Posterior cingulate gyrus (tissue), 11 donors: ENCODE measurements at regions not wholly inside any gene's neighbourhood (a gene's known extent, or its start where the extent isn't known, plus 50 kb on each side); places are given as distances from the start of the nearest gene placed in this dataset.

Experiments used
- DNase-seq, 10 donors: peaks; one replicate each; pipeline versions ENCODE4 v3.0.0 to v3.0.0-alpha.2; 2020 to 2021; ENCODE audit warnings: mixed read lengths in 3 of 10
- intact Hi-C: fragments of 100-400 bp; cut with DNase I; formaldehyde crosslinking; loops from one replicate; pipeline ENCODE4 v1.15.1; 2023

DNA sequence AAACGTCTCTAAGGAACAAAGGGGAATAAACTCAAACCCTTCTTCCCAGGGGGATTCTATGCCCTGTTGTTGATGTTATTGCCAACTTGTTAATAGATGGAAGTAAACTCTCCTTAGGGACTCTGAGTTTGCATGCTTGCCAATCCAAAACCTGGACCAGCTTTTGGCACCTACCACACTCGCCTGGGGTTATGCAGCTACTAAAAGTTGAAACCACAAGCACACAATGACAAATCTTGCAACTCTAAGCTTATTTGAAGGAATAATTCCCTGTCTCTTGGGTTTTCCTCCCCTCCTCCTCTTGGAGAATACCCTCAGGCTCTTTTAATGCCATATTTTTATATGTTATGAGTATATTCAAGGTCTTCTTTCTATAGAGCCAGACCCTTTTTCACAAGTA is 484.1 kb downstream of the FBXO15 start:
- intact Hi-C loops, result no loop called here
- DNase-seq, result no peak

DNA sequence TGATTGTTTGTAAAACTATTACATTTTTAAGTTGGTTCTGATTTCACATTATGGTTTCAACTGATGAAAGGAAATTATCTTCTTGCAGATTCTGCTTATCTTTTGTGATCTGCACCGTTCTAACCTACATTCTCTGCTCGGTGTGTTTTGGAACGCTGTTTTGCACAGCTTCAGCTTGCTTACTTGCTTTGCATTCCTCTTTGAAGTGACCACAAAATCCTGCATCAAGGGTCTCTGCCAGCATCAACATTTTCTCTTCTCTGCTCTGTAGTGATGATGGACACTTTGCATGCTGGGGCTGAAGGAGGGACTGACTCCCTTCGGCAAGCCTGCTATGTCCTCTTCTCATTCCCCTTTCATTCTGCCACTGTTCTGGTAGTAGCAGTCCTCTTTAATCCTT is 485.2 kb downstream of the FBXO15 start:
- intact Hi-C loops, result no loop called here
- DNase-seq, result no peak

DNA sequence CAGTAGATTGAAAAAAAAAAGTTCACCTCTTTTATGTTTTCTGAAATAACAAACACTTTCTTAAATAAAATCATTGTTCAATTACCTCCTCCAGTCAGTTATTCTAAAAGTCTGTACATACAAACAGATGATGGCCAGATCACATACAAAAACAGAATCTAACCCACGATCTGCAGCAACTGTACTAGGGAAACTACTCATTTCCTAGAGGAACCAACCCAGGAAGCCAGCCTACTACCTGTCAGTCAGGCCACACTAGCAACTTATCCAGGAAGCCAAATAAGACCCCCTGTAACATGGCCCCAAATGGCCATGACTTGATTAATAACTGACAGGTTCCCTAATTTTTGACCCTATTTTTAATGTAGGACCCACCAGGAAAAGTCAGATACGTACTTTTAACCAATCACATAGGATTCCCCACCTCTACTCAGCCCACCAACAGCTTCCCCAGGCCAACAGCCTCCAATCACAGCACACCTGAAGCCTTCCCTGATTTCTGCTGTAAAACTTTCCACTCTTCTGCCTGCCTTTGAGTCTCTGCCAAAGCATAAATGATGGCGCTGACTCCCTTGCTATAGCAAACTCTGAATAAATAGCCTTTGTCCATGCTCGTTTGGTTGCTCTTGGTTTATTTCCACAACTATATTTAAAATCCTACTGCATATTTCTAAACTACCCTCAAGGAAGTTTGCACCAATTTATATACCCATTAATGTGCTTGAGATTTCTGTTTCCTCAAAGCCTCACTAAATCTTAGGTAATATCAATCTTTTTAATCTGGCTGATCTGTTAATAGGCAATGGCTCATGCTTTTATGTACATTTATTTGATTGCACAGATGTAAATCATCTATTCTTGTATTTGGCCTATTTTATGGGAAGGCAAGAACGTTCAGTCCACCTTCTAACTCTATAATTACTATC is 486.4 kb downstream of the FBXO15 start:
- intact Hi-C loops, result no loop called here
- no peak for DNase-seq

DNA sequence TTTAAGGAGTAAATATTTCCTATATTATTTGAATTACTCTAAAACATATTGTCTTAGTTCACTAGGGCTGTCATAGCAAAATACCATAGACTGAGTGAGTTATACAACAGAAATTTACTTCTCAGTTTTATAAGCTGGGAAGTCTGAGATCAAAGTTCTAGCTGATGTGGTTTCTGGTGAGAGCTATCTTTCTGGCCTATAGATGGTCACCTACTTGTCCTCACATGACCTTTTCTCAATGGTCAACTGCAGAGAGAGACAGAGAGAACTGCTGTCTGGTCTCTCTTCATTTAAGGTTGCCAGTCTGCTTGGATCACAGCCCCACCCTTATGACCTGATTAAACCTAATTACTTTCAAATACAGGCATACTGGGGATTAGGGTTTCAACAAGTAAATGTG is 490.9 kb downstream of the FBXO15 start:
- intact Hi-C loops, result no loop called here
- no peak for DNase-seq

DNA sequence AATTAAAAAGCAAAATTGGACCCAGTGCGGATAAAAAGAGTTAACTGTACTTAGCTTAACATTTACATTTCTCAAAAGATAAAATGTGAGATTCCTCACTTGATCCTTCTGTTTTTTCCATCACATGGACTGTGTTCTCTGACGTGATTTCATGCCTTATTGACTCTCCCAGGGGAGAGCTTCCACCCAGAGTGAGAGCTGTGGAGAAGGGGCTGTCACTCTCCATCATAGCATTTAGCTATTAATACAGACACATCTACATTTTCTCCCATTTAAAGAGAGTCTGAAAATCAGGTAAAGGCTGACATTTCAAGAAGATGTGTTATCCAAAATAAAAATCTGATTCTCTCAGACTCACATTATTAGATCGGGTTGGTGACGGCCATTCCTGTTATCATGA is 493.8 kb downstream of the FBXO15 start:
- intact Hi-C loops, result no loop called here

DNA sequence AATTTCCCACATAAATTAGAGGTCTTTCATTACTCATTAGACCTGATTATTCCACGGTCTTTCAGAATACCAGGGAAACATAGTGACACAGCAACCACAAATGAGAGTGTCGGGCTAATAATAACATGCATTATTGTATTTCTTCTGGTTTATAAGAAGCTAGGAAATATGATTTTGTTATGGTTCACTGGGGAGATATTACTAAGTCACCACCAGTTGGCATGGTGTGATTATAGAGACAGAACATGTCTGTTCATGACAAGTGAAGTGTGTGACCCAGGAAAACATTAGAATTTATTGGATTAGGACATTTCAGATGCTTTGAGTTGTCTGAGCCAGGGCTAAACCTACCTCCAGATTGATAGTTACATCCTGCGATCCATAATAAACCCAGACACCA is 494.4 kb downstream of the FBXO15 start:
- intact Hi-C loops, result no loop called here

More for the DNA sequence above, 493.8 kb downstream of the FBXO15 start:
- DNase-seq, result no peak

DNA sequence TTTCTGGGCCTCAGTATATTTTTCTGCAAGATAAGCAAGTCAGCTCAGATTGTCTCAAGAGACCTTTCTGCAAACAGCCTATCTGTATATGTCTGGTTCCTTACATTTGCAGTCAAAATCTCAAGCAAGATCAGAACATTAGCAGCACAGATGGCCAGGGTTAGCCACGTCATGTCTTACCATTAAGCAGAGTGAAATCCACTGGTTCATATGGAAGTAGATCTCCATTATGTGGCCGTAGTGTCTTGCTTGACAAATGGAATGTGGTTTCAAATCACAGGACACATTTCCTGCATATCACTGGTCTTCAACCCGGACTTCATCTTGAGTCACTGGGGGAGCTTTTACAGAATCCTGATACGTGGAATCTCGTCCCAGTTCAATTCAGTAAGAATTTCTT is 500.2 kb downstream of the FBXO15 start:
- no peak for DNase-seq
- intact Hi-C loops, result no loop called here

More for the DNA sequence above, 494.4 kb downstream of the FBXO15 start:
- DNase-seq, result no peak

DNA sequence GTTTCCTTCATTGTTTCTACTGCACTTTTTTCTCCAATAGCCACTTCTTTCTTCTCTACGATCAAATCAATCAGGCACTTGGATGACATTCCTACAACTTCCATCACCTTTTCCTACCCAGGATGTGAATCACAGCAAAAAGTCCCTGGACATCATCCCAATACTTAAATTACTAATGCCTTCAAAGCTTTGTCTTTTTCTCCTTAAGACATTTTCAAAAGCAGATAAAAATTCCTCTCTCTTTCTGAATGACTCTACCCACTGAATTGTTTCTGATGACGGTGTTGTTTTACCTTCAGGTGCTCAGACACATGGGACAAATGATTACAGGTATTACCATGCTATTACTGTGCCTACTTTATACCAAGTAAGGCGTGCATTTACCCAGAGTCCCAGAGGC is 500.9 kb downstream of the FBXO15 start:
- no peak for DNase-seq
- intact Hi-C loops, result no loop called here

DNA sequence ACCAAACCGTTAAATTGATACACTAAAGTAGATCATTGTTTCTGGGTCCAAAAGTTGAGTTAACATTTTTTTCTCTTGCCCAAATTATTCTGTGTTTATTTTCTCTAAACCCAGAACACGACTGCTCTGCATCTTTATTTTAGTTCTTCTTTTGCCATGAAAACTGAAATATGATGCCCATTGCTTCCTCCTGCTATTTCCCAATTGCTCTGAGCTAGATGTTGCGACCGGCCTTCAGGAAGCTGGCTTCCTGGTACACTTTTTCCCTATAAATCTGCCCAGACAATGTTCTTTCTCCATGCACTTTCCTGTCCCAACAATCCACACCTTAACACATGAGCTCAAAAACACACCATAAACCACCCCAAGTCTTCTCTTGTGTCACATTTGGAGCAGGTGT is 501.4 kb downstream of the FBXO15 start:
- no peak for DNase-seq
- intact Hi-C loops, result no loop called here

DNA sequence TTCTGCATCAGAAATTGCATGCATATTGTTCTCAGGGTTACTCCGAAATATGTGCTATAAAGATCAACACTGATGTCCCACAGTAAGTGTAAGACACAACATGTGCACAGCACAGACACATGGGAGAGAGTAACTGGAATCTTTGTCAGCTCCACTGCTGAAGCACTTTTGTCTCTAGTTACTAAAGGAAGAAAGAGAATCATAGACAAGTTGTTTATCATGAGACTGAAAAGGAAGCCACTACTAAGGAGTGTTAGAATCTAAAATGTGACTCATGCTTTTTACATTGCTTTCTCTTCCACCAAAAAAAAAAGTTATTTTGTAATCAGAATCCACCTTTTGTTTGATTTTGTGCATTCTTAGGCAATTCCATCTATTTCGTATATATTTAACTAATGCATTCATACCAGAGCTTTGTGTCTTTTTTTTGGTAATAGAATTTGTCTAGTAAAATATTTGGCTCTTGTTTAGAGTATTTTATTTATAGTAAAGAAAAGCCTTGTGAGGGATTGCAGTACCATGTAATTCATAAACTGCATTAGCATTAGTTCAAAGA is 502.4 kb downstream of the FBXO15 start:
- intact Hi-C loops, result no loop called here
- no peak for DNase-seq

DNA sequence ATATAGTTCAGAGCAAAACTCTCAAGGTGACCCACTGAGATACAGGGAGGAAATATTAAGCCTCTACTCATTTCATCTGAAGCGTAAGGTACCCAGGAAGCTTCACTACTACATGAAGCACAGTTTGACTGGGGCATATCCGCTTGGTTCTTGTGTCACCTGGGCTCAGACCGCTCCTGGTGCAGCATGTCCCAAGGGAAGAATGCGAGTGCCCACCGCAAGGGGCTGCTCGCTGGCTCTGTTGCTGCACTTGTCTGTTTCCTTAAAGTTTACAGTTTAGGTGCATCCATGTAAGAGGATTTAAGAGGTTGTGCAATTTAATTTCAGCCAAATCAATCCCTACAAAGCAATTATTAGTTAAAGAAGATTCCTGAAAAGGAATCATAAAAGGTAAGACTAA is 507.8 kb downstream of the FBXO15 start:
- DNase-seq, result no peak
- intact Hi-C loops, result no loop called here

DNA sequence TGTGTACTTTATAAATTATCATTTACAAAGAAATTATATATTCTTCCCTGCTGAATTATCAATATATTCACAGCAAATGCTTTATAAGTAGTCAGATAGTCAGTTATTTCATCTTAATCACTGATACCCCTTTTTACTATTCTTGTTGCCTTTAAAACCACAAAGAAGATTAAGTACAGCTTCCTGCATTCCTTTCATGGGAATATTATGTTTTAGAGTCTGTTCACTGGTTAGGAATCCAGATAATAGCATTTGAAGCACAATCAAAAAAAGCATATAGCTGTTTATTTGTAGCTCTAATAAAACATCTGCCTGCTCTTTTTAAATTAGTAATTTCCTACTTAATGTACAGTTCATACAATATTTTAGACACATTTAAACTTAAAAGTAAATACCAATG is 508.9 kb downstream of the FBXO15 start:
- intact Hi-C loops, result no loop called here
- DNase-seq, result no peak

DNA sequence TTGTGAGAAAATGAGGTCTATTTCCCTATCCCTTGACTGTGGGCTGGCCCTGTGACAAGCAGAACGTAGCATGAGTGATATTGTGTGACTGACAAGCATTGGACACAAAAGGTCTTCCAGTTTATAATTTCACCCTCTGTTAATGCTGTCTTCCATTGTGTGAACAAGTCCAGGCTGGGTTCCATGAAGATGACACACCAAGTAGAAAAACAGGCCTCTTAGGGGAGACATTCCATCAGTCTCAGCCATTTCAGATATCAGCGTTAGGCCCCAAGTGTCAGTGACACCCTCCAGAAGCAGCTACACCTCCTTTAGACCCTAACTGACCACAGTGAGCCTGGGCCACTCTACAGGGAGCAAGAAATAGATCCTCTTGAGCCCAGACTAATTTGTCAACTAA is 511.3 kb downstream of the FBXO15 start:
- intact Hi-C loops, result no loop called here
- no peak for DNase-seq

DNA sequence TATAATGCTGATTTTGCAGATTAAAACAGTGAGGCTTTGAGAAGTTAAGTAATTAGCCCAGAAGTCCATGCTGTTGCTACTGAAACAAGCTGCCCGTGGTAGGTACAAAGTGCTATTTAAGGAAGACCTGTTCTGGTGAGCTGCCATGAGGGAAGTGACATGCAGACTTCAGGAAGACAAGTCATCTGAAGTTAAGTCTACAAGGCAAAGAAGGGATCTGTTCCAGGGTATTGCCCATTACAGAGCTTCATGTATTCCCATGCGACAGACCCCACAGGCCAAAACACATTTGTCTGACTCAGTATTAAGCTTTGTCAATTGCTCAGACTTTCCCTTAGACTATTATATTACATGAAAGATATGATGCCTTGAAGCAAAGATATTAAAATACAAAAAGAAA is 520.8 kb downstream of the FBXO15 start:
- no peak for DNase-seq
- intact Hi-C loops, result no loop called here

DNA sequence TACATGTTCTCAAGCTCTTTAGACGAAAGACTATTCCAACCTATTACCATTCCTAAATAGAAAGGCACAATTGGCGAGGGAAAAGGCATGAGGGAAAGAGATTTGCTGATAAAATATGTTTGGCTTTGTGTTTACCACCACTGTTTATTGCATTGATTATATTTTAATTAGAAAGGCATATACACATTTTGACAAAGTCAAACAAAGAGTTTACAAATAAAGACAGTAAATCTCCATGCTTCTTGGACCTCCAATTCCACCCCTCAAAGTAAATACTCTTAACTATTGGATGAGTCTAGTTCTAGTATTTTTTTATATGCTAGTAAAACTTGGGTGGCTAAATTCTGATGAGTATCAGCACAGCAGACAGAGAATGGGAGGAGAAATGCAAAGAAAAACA is 521.4 kb downstream of the FBXO15 start:
- DNase-seq, result no peak
- intact Hi-C loops, result no loop called here

DNA sequence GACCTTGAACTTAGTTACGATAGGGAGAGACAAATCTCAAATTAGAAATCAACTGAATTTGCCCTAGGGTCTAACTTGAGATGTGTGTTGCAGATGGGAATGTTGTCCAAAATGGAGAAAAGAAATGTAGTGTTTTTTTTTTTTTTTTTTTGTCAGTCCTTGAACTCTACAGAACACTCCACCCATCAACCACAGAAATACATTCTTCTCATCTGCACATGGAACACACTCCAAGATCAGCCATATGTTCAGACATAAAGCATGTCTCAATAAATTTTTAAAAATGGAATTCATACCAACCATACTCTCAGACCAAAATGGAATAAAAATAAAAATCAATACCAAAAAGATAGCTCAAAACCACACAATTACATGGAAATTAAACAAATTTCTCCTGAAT is 526.5 kb downstream of the FBXO15 start:
- intact Hi-C loops, result no loop called here
- DNase-seq, result no peak

DNA sequence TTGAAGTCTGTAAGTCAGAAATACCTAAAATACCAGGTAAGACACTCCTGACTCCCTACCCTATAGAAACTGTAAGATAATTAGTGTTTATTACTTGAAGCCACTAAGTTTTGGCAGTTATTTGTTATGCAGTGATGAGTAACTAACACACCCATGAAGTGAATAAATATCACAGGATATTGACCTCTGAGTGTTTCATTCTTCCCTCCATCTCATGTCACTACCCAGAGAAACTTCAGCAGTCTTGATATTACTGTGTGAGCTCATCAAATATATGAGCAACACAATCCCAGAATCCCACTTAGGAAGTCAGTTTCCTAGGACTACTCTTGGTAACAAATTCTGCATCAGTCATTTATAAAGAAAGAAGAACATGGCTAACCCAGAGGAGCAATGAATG is 529.7 kb downstream of the FBXO15 start:
- intact Hi-C loops, result no loop called here
- no peak for DNase-seq

DNA sequence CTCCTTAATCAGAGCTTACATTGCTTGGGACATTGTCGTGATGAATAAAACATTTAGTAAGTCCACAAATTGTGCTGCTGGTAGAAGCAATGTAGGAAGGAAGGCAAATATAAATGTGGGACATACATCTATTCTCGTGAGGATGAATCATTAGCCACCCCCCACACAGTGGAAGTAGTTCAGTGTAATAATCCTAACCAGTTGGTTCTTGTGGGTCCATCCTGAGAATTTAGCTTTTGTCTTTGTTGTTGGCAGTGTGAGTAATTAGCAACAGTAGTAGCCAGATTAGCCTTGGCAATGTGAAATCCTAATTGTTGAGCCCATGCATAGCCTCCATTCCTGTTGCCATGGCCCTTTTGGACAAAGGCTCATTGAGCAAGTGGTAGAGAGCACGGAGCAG is 532.1 kb downstream of the FBXO15 start:
- intact Hi-C loops, result no loop called here
- no peak for DNase-seq

DNA sequence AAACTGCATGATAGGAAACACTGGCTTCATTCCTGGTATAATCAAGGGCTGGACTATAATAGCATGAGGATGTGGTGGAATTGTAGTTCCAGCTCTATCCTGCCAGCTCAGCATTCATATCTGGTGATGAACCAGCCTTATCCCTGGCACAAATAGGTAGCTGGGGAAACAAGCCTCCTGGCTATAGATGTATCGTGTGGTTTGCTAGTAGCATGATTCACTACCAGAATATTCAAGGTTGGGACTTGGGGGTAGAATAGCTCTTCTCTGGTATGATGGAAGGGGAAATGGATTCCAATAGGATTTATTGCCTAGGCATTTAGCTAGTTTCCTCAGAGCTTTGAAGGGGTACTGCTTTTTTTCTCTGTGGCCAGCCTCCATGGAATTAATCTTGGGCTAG is 532.8 kb downstream of the FBXO15 start:
- intact Hi-C loops, result no loop called here
- DNase-seq, result no peak

DNA sequence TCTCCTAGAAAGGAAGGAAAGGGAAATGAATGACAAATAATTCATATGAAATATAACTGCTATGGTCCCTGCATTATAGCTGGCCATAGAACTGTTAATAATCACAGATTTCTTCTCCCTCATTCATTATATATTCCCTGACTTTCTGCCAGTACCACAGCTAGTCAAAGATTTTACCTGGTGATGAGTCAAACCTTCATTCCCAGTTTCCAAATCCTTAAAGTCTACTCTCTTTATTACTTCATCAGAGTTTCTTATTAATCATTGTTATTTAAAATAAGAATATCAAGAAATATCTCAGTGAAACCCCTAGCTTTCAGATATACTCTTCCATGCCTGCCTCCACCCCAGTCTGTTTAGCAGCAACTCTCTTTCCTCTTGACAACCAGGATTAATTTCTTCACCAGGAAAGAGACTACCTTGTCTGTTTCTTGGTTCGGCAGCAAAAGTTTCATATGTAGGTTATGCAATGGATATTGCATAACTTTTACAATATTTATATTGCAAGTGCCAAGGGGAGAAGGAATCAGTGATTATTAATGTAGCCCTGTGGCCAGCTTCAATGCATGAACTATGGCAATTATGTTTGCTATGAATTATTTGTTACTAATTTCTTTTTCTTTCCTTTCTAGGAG is 533.8 kb downstream of the FBXO15 start:
- DNase-seq, result no peak
- intact Hi-C loops, result no loop called here

DNA sequence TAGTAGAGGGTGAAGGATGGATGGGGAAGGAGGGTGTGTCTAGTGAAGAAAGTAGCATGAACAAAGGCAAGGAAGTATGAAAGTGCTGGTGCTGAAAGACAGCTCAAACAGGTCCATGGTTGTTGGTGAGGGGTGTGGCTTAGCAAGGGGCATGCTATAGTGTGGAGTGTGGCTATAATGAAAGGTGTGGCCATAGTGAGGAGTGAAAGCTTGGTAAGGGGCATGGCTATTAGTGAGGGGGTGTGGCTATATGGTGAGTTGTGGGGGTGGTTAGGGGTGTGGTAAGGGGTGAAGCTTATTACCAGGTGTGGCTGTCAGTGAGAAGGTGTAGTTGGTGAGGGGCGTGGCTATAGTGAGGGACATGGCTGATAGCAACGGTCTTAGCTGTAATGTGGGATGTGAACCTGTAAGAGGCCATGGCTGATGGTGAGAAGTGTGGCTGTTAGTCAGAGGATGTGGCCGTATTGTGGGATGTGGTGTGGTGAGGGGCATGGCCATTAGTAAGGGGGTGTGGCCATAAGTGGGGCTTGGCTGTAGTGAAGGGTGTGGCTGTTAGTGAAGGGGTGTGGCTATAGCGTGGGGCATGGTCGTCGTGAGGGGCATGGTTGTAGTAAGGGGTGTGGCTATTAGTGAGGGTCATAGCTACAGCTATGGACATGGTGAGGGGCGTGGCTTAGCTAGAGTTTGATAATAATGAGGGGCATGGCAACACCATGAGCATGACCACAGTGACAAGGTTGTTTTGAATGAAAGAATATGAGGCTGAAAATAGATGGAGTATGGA is 549.6 kb downstream of the FBXO15 start:
- peak in 1 of 10 donors; percentile 38 for DNase-seq
- intact Hi-C loops, result no loop called here
